NCI-H748 (cell line): ENCODE measurements at regions not wholly inside any gene's neighbourhood (a gene's known extent, or its start where the extent isn't known, plus 50 kb on each side); places are given as distances from the start of the nearest gene placed in this dataset.

Experiments used
- DNase-seq: peaks from one replicate; lab custom pipeline; 2025; ENCODE audit not compliant: unreplicated experiment; lab: John Stamatoyannopoulos, UW

GRCh38 chr7:121456785-121457359, 60.8 kb upstream of the FAM3C start:
- no peak for DNase-seq

GRCh38 chr7:121456015-121456414, 59.9 kb upstream of the FAM3C start:
- DNase-seq, result no peak

- no peak for DNase-seq
These were observed 56.3 kb upstream of the FAM3C start for GRCh38 chr7:121452389-121452788.

GRCh38 chr7:121451367-121452094, 55.4 kb upstream of the FAM3C start:
- no peak for DNase-seq

- no peak for DNase-seq
These were observed 54.6 kb upstream of the FAM3C start for GRCh38 chr7:121450631-121451198.

- DNase-seq, result no peak
These were observed 53.7 kb upstream of the FAM3C start for GRCh38 chr7:121449735-121450240.

- DNase-seq, result no peak
These were observed 53.2 kb upstream of the FAM3C start for GRCh38 chr7:121449329-121449728.

GRCh38 chr7:121448429-121448828, 52.3 kb upstream of the FAM3C start:
- no peak for DNase-seq

- DNase-seq, result peak; percentile 40
These were observed 51.8 kb upstream of the FAM3C start for GRCh38 chr7:121447911-121448300.

GRCh38 chr7:121447243-121447910, 51.3 kb upstream of the FAM3C start:
- DNase-seq, result peak; percentile 16

GRCh38 chr7:121446526-121446925, 50.4 kb upstream of the FAM3C start:
- peak; percentile 45 for DNase-seq
